ENCODE measurements at regions not wholly inside any gene's neighbourhood (a gene's known extent, or its start where the extent isn't known, plus 50 kb on each side); places are given as distances from the start of the nearest gene placed in this dataset.

GRCh38 chr7:52726493-52726892, 308.9 kb upstream of the POM121L12 start:
- TF ChIP-seq POLR2A (IDR thresholded peaks at IDR 0.05) (no peak), CTCF (IDR thresholded peaks at IDR 0.05) (no peak)

All from lower leg skin (tissue), 3 donors.